RWPE1 (cell line): ENCODE measurements at regions not wholly inside any gene's neighbourhood (a gene's known extent, or its start where the extent isn't known, plus 50 kb on each side); places are given as distances from the start of the nearest gene placed in this dataset.
"Not testable (repeated sequence)": the region's sequence is repeated elsewhere in the genome, so short reads cannot be mapped to it uniquely, and the experiment has no call there.

Source experiments
- CTCF ChIA-PET: fragments of 350-600 bp; sonication (Branson Sonifier 250); formaldehyde crosslinking; extraction: SDS; loops from one replicate; lab custom pipeline; 2021; lab: Yijun Ruan, JAX
- POLR2A ChIA-PET: fragments of 400-600 bp; formaldehyde crosslinking; extraction: SDS; loops from one replicate; lab custom pipeline; 2020; ENCODE audit warnings: antibody characterized with exemption; ENCODE audit not compliant: low non-redundant PET; lab: Yijun Ruan, JAX
- DNase-seq: peaks from one replicate; pipeline ENCODE4 v3.0.0; 2012; ENCODE audit warnings: low spot score
- H3K27ac ChIP-seq: fragments of 450-650 bp; 2 replicates; pipeline ENCODE4 v1.5.1; 2017
- TF ChIP-seq, protein P1 (sequence below): fragments of 450-650 bp; conservative IDR thresholded peaks from 2 replicates; pipeline ENCODE4 v1.5.1; 2017; ENCODE audit warnings: low read depth, mild to moderate bottlenecking

DNA sequence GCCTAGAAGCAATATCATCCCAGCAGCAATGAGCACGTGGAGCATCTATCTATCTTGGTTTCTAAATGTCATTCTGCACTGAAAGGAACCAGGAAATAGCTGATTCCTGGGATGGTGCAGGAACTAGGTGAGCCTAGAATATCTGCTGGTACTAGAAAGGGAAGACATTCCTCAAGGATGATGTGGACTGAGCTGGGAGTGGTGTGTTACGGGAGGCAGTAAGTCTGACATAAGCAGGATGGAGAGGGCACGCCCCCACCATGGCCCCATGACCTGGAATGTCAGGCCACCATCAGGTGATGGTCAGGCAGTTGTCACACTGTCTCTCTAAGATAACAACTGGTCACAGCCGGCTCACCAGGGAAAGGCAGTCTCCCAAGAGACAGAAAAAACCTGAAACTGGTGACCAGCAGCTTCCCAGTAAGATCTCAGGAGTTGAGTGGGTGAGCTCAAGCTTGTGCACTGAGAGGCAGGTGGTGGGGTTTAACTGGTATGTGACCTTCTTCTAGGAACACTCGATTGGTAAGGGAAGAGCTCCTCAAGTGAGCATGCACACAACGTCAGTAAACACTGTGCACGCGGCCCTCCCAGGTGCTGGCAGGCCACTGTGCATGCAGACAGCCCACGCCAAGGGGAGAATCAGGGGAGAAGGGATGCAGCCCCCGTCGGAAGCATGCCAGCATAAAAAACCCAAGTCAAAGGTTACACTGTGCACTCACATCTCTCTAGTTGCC lies 148.7 kb downstream of the ADSS2 start:
- ChIA-PET POLR2A (no interaction called here), CTCF (interaction anchor here (0.5 to 0.7 kb wide), 4 partner anchors 22 to 1934 kb away, joined by 3 to 5 read pairs (median 4); no protein-coding TSS in a partner anchor)
- TF ChIP-seq, protein P1, sequence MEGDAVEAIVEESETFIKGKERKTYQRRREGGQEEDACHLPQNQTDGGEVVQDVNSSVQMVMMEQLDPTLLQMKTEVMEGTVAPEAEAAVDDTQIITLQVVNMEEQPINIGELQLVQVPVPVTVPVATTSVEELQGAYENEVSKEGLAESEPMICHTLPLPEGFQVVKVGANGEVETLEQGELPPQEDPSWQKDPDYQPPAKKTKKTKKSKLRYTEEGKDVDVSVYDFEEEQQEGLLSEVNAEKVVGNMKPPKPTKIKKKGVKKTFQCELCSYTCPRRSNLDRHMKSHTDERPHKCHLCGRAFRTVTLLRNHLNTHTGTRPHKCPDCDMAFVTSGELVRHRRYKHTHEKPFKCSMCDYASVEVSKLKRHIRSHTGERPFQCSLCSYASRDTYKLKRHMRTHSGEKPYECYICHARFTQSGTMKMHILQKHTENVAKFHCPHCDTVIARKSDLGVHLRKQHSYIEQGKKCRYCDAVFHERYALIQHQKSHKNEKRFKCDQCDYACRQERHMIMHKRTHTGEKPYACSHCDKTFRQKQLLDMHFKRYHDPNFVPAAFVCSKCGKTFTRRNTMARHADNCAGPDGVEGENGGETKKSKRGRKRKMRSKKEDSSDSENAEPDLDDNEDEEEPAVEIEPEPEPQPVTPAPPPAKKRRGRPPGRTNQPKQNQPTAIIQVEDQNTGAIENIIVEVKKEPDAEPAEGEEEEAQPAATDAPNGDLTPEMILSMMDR, result no peak
- peak; percentile 86 for DNase-seq
- H3K27ac ChIP-seq, result peak overlapping the region; percentile 65

DNA sequence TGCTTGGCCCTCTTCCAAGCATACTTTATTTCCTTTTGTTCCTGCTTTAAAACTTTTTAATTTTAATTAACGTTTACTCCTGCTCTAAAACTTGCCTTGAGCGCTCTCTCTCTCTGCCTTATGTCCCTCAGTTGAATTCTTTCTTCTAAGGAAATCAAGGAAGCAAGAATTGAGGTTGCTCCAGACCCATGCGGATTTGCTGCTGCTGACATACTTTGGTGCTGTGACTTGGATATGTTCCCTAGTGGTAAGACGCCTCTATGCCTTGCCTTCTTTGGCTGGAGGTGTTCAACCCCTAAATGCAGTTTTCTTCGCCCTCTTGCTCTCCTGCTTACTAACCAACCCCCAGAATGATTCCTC lies 148.1 kb downstream of the ADSS2 start:
- ChIA-PET CTCF (interaction anchor here (0.6 kb wide), 1 partner anchor 23 kb away, joined by 4 read pairs; no protein-coding TSS in a partner anchor), POLR2A (no interaction called here)
- TF ChIP-seq, protein P1, result no peak
- no peak for DNase-seq
- peak overlapping the region; percentile 65; the same call in 1 of the 2 replicates for H3K27ac ChIP-seq

DNA sequence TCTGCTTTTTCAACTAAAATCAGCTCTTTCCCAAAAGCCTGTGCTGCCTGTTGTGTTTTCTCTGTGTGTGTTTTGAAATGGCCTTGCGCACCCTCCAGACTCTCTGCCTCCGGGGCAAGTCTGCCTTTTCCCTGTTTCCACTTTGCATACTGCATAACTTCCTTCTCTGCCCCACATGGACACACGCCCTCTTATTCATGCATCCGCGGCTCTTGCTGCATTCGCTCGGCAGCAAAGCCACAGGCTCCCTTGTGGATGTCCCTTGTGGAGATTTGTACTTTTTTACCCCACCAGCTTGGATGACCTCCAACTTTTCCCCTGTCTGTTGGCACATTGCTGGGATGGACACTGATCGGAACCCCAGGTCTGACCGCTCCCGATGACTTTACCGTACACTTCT lies 147.6 kb downstream of the ADSS2 start:
- POLR2A ChIA-PET, result no interaction called here
- H3K27ac ChIP-seq, result 0 out of 2 replicates have a peak overlapping the region, but pooled peaks have one; percentile 15
- TF ChIP-seq, protein P1, result no peak
- CTCF ChIA-PET, result interaction anchor here (0.8 kb wide), 1 partner anchor 45 kb away, joined by 4 read pairs; no protein-coding TSS in a partner anchor
- DNase-seq, result no peak

DNA sequence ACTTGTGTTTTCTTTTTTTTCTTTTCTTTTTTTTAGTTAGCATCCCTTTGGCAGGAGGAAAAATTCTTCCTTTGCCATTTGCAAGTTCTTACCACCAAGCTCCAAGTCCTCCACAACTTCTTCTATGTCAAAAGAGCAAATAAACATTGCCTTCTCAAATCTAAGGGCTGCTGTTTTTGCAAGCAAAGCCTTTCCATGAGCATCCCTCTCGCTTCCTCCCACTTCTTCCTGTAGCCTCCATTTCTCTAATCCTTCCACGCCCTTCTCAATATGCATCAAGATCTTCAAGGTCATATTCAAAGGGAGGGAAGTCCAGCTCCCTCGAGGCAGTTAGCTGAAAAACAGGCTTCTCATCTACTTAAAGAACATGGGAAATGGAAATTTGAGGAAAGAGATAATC lies 147.1 kb downstream of the ADSS2 start:
- ChIA-PET CTCF (interaction anchor here (0.8 kb wide), 1 partner anchor 44 kb away, joined by 4 read pairs; no protein-coding TSS in a partner anchor), POLR2A (no interaction called here)
- TF ChIP-seq, protein P1, result no peak
- no peak overlapping the region for H3K27ac ChIP-seq
- DNase-seq, result no peak

DNA sequence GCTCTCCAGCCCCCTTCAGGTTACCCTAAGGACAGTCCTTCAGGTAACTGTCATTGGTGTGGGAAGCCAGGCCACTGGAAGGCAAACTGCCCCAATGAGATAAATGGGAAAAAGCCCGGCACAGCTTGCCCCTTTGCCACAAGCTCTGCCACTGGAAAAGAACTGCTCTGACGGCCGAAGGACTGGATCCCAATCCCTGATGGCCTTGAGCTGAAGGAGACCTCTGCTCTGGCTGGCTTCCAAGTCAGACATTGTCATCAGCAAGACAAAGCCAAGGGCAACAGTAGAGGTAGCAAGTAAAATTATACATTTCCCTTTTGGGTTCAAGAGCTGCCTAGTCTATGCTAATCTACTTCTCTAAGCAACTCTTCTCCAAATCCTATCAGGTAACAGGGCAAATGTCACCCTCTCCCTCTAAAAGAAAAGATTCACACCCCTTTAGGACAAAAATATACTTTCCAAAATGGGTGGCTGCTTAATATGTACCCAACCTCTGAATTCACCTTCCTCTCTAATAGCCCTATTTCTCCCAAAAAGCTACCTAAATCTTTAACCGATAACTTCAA lies 145.8 kb downstream of the ADSS2 start:
- CTCF ChIA-PET, result interaction anchor here (0.7 kb wide), 1 partner anchor 998 kb away, joined by 3 read pairs; no protein-coding TSS in a partner anchor
- TF ChIP-seq, protein P1, result no peak
- no peak overlapping the region for H3K27ac ChIP-seq
- POLR2A ChIA-PET, result no interaction called here
- no peak for DNase-seq

DNA sequence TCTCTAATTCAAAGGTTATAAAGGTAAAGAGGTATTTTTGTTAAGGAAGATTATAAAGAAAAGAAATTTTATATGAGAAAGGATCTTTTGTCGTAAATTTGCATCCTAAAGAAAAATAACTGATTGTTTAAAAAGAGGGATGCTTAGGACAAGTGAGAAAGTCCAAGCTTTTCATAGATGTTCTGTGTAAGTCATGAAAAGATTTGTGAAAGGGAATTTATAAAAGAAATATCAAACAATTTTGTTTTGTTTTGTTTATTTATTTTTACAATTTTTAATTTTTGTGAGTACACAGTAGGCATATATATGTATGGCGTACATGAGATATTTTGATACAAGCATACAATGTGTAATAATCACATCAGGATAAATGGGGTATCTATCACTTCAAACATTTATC lies 145.2 kb downstream of the ADSS2 start:
- CTCF ChIA-PET, result interaction anchor here (0.7 kb wide), 1 partner anchor 998 kb away, joined by 3 read pairs; no protein-coding TSS in a partner anchor
- no peak for DNase-seq
- POLR2A ChIA-PET, result no interaction called here

DNA sequence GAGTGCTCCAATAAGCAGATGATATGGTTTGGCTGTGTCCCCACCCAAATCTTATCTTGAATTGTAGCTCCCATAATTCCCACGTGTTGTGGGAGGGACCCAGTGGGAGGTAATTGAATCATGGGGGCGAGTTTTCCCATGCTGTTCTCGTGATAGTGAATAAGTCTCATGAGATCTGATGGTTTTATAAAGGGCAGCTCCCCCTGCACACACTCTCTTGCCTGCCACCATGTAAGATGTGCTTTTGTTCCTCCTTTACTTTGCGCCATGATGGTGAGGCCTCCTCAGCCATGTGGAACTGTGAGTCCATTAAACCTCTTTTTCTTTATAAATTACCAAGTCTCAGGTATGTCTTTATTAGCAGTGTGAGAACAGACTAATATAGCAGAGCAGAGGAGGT lies 142.5 kb downstream of the ADSS2 start:
- H3K27ac ChIP-seq, DNase-seq, POLR2A ChIA-PET, CTCF ChIA-PET: not testable (repeated sequence)

More for the DNA sequence above, 145.2 kb downstream of the ADSS2 start:
- TF ChIP-seq, protein P1, result no peak
- no peak overlapping the region for H3K27ac ChIP-seq
